ENCODE measurements at regions not wholly inside any gene's neighbourhood (a gene's known extent, or its start where the extent isn't known, plus 50 kb on each side); places are given as distances from the start of the nearest gene placed in this dataset.

- TF ChIP-seq, protein P1, sequence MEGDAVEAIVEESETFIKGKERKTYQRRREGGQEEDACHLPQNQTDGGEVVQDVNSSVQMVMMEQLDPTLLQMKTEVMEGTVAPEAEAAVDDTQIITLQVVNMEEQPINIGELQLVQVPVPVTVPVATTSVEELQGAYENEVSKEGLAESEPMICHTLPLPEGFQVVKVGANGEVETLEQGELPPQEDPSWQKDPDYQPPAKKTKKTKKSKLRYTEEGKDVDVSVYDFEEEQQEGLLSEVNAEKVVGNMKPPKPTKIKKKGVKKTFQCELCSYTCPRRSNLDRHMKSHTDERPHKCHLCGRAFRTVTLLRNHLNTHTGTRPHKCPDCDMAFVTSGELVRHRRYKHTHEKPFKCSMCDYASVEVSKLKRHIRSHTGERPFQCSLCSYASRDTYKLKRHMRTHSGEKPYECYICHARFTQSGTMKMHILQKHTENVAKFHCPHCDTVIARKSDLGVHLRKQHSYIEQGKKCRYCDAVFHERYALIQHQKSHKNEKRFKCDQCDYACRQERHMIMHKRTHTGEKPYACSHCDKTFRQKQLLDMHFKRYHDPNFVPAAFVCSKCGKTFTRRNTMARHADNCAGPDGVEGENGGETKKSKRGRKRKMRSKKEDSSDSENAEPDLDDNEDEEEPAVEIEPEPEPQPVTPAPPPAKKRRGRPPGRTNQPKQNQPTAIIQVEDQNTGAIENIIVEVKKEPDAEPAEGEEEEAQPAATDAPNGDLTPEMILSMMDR (IDR thresholded peaks at IDR 0.05; ENCODE audit: low read length) = no peak
- TF ChIP-seq EZH2 (optimal IDR thresholded peaks at IDR 0.05; ENCODE audit: low read depth, low read length) = no peak
These were observed 167.2 kb upstream of the PPP2R2D start for GRCh38 chr10:131733596-131733995.

Data from MM.1S (cell line).